GM23338 (cell line): ENCODE measurements at regions not wholly inside any gene's neighbourhood (a gene's known extent, or its start where the extent isn't known, plus 50 kb on each side); places are given as distances from the start of the nearest gene placed in this dataset.

Experiments used
- ATAC-seq: fragments of 200-7000 bp; cut with Tn5 transposase; 3 replicates; pipeline ENCODE4 v1.9.1; 2020
- DNase-seq: peaks from one replicate; pipeline ENCODE4 v3.0.0-alpha.2; 2015; ENCODE audit warnings: low spot score
- H2AFZ ChIP-seq: fragments of 200-600 bp; sonication (generic); 2 replicates; pipeline ENCODE4 v1.8.0; 2016; ENCODE audit warnings: antibody characterized with exemption, mild to moderate bottlenecking, moderate library complexity
- H3F3A ChIP-seq: fragments of 200-600 bp; sonication (generic); replicated peaks from 2 replicates; pipeline ENCODE4 v1.8.0; 2017; ENCODE audit warnings: antibody characterized with exemption, mixed run types, low read depth
- H3K27ac ChIP-seq: fragments of 200-600 bp; sonication (generic); 2 replicates; pipeline ENCODE4 v1.6.1; 2016; ENCODE audit warnings: low read depth
- H3K27me3 ChIP-seq: fragments of 200-600 bp; sonication (generic); 2 replicates; pipeline ENCODE4 v1.8.0; 2016; ENCODE audit warnings: mild to moderate bottlenecking, mixed run types, moderate library complexity; ENCODE audit not compliant: insufficient read depth
- H3K36me3 ChIP-seq: fragments of 200-600 bp; sonication (generic); 2 replicates; pipeline ENCODE4 v1.8.0; 2016; ENCODE audit warnings: mild to moderate bottlenecking; ENCODE audit not compliant: insufficient read depth
- H3K4me1 ChIP-seq: fragments of 200-600 bp; sonication (generic); 2 replicates; pipeline ENCODE4 v1.8.0; 2016; ENCODE audit warnings: mild to moderate bottlenecking, moderate library complexity; ENCODE audit not compliant: insufficient read depth
- H3K4me2 ChIP-seq: fragments of 200-600 bp; sonication (generic); 2 replicates; pipeline ENCODE4 v1.7.1; 2017; ENCODE audit warnings: mixed run types
- H3K4me3 ChIP-seq: fragments of 200-600 bp; sonication (generic); 2 replicates; pipeline ENCODE4 v1.6.1; 2016; ENCODE audit warnings: mixed run types
- H3K79me2 ChIP-seq: fragments of 200-600 bp; sonication (generic); replicated peaks from 2 replicates; pipeline ENCODE4 v1.8.0; 2017; ENCODE audit warnings: mild to moderate bottlenecking; ENCODE audit not compliant: insufficient read depth
- H3K9me2 ChIP-seq: fragments of 200-600 bp; sonication (generic); 2 replicates; pipeline ENCODE4 v1.8.0; 2017; ENCODE audit not compliant: insufficient read depth
- H4K20me1 ChIP-seq: fragments of 200-600 bp; sonication (generic); replicated peaks from 2 replicates; pipeline ENCODE4 v1.8.0; 2017; ENCODE audit warnings: mild to moderate bottlenecking; ENCODE audit not compliant: insufficient read depth
- H3K27ac Mint-ChIP-seq: 2 replicates; pipeline ENCODE4 v1.8.0; 2020; ENCODE audit warnings: inconsistent platforms, mild to moderate bottlenecking, moderate library complexity, mixed read lengths
- H3K27me3 Mint-ChIP-seq: 3 replicates; pipeline ENCODE4 v1.8.0; 2022; ENCODE audit warnings: low read depth, mild to moderate bottlenecking, moderate library complexity, mixed read lengths, inconsistent platforms; ENCODE audit not compliant: insufficient read depth, poor library complexity
- H3K36me3 Mint-ChIP-seq: 3 replicates; pipeline ENCODE4 v1.8.0; 2021; ENCODE audit warnings: low read depth, mild to moderate bottlenecking, inconsistent platforms, moderate library complexity, mixed read lengths
- H3K4me1 Mint-ChIP-seq: 3 replicates; pipeline ENCODE4 v1.8.0; 2020; ENCODE audit warnings: mild to moderate bottlenecking, inconsistent platforms, mixed read lengths
- H3K4me3 Mint-ChIP-seq: 3 replicates; pipeline ENCODE4 v1.8.0; 2021; ENCODE audit warnings: moderate library complexity, mild to moderate bottlenecking, inconsistent platforms, mixed read lengths
- H3K9me3 Mint-ChIP-seq: 3 replicates; pipeline ENCODE4 v1.8.0; 2020; ENCODE audit warnings: moderate library complexity, mild to moderate bottlenecking, inconsistent platforms, mixed read lengths
- EZH2 ChIP-seq: fragments of 200-600 bp; sonication (generic); IDR thresholded peaks from one replicate; pipeline ENCODE4 v1.8.0; 2017; ENCODE audit warnings: antibody characterized with exemption, mild to moderate bottlenecking, low read depth; ENCODE audit not compliant: unreplicated experiment
- EZH2phosphoT487 ChIP-seq: fragments of 200-600 bp; sonication (generic); IDR thresholded peaks from one replicate; pipeline ENCODE4 v1.8.1; 2018; ENCODE audit warnings: antibody characterized with exemption; ENCODE audit not compliant: unreplicated experiment
- STAT1 ChIP-seq: IDR thresholded peaks from one replicate; pipeline ENCODE4 v1.6.1; 2016; ENCODE audit warnings: antibody characterized with exemption; ENCODE audit not compliant: unreplicated experiment
- ZNF331 ChIP-seq: fragments of 250-450 bp; sonication (Bioruptor Pico); IDR thresholded peaks from 2 replicates; pipeline ENCODE4 v1.5.0; 2020; ENCODE audit warnings: low read depth, mild to moderate bottlenecking, moderate library complexity
- TF ChIP-seq, protein P1 (sequence below): fragments of 250-450 bp; sonication (Bioruptor Pico); IDR thresholded peaks from 2 replicates; pipeline ENCODE4 v1.5.0; 2020; ENCODE audit warnings: mild to moderate bottlenecking, moderate library complexity
- TF ChIP-seq, protein P2 (sequence below): IDR thresholded peaks from one replicate; pipeline ENCODE4 v1.6.1; 2018; ENCODE audit warnings: antibody characterized with exemption; ENCODE audit not compliant: unreplicated experiment
- TF ChIP-seq, protein P3 (sequence below): IDR thresholded peaks from 2 replicates; pipeline ENCODE4 v1.6.1; 2016; ENCODE audit warnings: antibody characterized with exemption

DNA sequence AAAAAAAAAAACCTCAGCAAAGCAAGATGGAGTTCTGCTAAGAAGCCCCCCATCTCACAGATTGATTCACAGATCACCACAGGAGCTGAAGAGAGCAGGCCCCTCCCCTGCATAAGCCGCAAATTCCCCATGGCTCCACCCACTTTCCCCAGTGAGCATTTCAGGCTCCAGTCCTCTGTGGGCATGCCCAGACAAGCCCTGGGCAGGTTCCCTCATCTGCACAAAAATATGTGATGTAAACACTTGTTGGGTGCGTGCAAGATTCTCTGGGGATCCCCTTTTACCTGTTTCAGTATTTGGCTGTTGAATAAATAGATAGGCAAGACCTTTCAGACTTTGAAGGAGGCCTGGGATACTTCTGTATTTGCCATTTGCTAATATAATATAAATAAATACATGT, 514.3 kb downstream of the PCDH7 start:
- H3K27ac Mint-ChIP-seq, result peak overlapping the region; percentile 71
- Histone ChIP-seq H3K79me2 (no peaks in the 10 kb centered on the region), H3K36me3 (no peaks in the 10 kb centered on the region), H2AFZ (0 out of 2 replicates have a peak overlapping the region, but pooled peaks have one; percentile 85), H3K4me3 (no peak overlapping the region), H3K4me1 (peaks cover 8% of the 10 kb centered on the region), H3F3A (no peaks in the 10 kb centered on the region), H3K9me2 (peaks cover 8% of the 10 kb centered on the region), H4K20me1 (no peaks in the 10 kb centered on the region), H3K27ac (no peak overlapping the region), H3K27me3 (no peaks in the 10 kb centered on the region), H3K4me2 (no peak overlapping the region)
- peaks cover 8% of the 10 kb centered on the region for H3K4me1 Mint-ChIP-seq
- H3K27me3 Mint-ChIP-seq, result no peaks in the 10 kb centered on the region
- peaks cover 8% of the 10 kb centered on the region for H3K9me3 Mint-ChIP-seq
- H3K36me3 Mint-ChIP-seq, result peaks cover 11% of the 10 kb centered on the region
- DNase-seq, result peak; percentile 35
- TF ChIP-seq EZH2phosphoT487 (no peak), EZH2 (no peak), STAT1 (no peak), ZNF331 (CRISPR knock-in tag) (no peak)
- TF ChIP-seq, protein P1, sequence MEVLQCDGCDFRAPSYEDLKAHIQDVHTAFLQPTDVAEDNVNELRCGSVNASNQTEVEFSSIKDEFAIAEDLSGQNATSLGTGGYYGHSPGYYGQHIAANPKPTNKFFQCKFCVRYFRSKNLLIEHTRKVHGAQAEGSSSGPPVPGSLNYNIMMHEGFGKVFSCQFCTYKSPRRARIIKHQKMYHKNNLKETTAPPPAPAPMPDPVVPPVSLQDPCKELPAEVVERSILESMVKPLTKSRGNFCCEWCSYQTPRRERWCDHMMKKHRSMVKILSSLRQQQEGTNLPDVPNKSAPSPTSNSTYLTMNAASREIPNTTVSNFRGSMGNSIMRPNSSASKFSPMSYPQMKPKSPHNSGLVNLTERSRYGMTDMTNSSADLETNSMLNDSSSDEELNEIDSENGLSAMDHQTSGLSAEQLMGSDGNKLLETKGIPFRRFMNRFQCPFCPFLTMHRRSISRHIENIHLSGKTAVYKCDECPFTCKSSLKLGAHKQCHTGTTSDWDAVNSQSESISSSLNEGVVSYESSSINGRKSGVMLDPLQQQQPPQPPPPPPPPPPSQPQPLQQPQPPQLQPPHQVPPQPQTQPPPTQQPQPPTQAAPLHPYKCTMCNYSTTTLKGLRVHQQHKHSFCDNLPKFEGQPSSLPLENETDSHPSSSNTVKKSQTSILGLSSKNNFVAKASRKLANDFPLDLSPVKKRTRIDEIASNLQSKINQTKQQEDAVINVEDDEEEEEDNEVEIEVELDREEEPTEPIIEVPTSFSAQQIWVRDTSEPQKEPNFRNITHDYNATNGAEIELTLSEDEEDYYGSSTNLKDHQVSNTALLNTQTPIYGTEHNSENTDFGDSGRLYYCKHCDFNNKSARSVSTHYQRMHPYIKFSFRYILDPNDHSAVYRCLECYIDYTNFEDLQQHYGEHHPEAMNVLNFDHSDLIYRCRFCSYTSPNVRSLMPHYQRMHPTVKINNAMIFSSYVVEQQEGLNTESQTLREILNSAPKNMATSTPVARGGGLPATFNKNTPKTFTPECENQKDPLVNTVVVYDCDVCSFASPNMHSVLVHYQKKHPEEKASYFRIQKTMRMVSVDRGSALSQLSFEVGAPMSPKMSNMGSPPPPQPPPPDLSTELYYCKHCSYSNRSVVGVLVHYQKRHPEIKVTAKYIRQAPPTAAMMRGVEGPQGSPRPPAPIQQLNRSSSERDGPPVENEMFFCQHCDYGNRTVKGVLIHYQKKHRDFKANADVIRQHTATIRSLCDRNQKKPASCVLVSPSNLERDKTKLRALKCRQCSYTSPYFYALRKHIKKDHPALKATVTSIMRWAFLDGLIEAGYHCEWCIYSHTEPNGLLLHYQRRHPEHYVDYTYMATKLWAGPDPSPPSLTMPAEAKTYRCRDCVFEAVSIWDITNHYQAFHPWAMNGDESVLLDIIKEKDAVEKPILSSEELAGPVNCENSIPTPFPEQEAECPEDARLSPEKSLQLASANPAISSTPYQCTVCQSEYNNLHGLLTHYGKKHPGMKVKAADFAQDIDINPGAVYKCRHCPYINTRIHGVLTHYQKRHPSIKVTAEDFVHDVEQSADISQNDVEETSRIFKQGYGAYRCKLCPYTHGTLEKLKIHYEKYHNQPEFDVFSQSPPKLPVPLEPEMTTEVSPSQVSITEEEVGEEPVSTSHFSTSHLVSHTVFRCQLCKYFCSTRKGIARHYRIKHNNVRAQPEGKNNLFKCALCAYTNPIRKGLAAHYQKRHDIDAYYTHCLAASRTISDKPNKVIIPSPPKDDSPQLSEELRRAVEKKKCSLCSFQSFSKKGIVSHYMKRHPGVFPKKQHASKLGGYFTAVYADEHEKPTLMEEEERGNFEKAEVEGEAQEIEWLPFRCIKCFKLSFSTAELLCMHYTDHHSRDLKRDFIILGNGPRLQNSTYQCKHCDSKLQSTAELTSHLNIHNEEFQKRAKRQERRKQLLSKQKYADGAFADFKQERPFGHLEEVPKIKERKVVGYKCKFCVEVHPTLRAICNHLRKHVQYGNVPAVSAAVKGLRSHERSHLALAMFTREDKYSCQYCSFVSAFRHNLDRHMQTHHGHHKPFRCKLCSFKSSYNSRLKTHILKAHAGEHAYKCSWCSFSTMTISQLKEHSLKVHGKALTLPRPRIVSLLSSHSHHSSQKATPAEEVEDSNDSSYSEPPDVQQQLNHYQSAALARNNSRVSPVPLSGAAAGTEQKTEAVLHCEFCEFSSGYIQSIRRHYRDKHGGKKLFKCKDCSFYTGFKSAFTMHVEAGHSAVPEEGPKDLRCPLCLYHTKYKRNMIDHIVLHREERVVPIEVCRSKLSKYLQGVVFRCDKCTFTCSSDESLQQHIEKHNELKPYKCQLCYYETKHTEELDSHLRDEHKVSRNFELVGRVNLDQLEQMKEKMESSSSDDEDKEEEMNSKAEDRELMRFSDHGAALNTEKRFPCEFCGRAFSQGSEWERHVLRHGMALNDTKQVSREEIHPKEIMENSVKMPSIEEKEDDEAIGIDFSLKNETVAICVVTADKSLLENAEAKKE (CRISPR knock-in tag), result no peak
- TF ChIP-seq, protein P2, sequence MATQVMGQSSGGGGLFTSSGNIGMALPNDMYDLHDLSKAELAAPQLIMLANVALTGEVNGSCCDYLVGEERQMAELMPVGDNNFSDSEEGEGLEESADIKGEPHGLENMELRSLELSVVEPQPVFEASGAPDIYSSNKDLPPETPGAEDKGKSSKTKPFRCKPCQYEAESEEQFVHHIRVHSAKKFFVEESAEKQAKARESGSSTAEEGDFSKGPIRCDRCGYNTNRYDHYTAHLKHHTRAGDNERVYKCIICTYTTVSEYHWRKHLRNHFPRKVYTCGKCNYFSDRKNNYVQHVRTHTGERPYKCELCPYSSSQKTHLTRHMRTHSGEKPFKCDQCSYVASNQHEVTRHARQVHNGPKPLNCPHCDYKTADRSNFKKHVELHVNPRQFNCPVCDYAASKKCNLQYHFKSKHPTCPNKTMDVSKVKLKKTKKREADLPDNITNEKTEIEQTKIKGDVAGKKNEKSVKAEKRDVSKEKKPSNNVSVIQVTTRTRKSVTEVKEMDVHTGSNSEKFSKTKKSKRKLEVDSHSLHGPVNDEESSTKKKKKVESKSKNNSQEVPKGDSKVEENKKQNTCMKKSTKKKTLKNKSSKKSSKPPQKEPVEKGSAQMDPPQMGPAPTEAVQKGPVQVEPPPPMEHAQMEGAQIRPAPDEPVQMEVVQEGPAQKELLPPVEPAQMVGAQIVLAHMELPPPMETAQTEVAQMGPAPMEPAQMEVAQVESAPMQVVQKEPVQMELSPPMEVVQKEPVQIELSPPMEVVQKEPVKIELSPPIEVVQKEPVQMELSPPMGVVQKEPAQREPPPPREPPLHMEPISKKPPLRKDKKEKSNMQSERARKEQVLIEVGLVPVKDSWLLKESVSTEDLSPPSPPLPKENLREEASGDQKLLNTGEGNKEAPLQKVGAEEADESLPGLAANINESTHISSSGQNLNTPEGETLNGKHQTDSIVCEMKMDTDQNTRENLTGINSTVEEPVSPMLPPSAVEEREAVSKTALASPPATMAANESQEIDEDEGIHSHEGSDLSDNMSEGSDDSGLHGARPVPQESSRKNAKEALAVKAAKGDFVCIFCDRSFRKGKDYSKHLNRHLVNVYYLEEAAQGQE, result no peak
- TF ChIP-seq, protein P3, sequence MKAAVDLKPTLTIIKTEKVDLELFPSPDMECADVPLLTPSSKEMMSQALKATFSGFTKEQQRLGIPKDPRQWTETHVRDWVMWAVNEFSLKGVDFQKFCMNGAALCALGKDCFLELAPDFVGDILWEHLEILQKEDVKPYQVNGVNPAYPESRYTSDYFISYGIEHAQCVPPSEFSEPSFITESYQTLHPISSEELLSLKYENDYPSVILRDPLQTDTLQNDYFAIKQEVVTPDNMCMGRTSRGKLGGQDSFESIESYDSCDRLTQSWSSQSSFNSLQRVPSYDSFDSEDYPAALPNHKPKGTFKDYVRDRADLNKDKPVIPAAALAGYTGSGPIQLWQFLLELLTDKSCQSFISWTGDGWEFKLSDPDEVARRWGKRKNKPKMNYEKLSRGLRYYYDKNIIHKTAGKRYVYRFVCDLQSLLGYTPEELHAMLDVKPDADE, result no peak
- no peak overlapping the region for H3K4me3 Mint-ChIP-seq
- no peak; the same call in 2 of the 3 replicates for ATAC-seq
